MCF 10A (cell line): ENCODE measurements at regions not wholly inside any gene's neighbourhood (a gene's known extent, or its start where the extent isn't known, plus 50 kb on each side); places are given as distances from the start of the nearest gene placed in this dataset.

Source experiments
- BruUV-seq: library from RNA; stranded (reverse); fragments of 400-500 nt; replicated peaks from 2 replicates; lab custom pipeline; 2021; lab: Mats Ljungman, UMichigan
- CTCF ChIA-PET: fragments of 300-600 bp; sonication (Branson Sonifier 250); formaldehyde crosslinking; extraction: SDS; loops from one replicate; lab custom pipeline; 2021; ENCODE audit warnings: antibody characterized with exemption, inconsistent platforms; lab: Yijun Ruan, JAX
- POLR2A ChIA-PET: fragments of 300-600, 350-650 bp; sonication (Branson Sonifier 250); formaldehyde crosslinking; extraction: SDS; loops from one replicate; lab custom pipeline; 2020; ENCODE audit warnings: antibody characterized with exemption, inconsistent platforms; lab: Yijun Ruan, JAX
- DNase-seq: peaks from one replicate; pipeline ENCODE4 v3.0.0-alpha.2; 2018; ENCODE audit not compliant: unreplicated experiment
- H3K27ac Mint-ChIP-seq: one replicate; pipeline ENCODE4 v1.8.0; 2022; ENCODE audit warnings: mild to moderate bottlenecking, low read depth, mixed read lengths; ENCODE audit not compliant: unreplicated experiment
- H3K27me3 Mint-ChIP-seq: one replicate; pipeline ENCODE4 v1.8.0; 2022; ENCODE audit warnings: mixed read lengths; ENCODE audit not compliant: insufficient read depth, unreplicated experiment
- H3K36me3 Mint-ChIP-seq: one replicate; pipeline ENCODE4 v1.8.0; 2022; ENCODE audit warnings: mild to moderate bottlenecking, moderate library complexity, mixed read lengths; ENCODE audit not compliant: insufficient read depth, unreplicated experiment
- H3K4me1 Mint-ChIP-seq: one replicate; pipeline ENCODE4 v1.8.0; 2022; ENCODE audit warnings: mixed read lengths; ENCODE audit not compliant: insufficient read depth, unreplicated experiment
- H3K4me3 Mint-ChIP-seq: one replicate; pipeline ENCODE4 v1.8.0; 2022; ENCODE audit warnings: mild to moderate bottlenecking, moderate library complexity, mixed read lengths; ENCODE audit not compliant: unreplicated experiment
- H3K9me3 Mint-ChIP-seq: one replicate; pipeline ENCODE4 v1.8.0; 2022; ENCODE audit warnings: mixed read lengths; ENCODE audit not compliant: unreplicated experiment
- intact Hi-C: fragments of 100-400 bp; cut with micrococcal nuclease; formaldehyde crosslinking; loops from 2 replicates; pipeline ENCODE4 v1.14.1; 2022
- TF ChIP-seq, protein P1 (sequence below): fragments of 200-600 bp; IDR thresholded peaks from one replicate; pipeline ENCODE4 v1.8.0; 2022; ENCODE audit warnings: antibody characterized with exemption, mild to moderate bottlenecking; ENCODE audit not compliant: unreplicated experiment

DNA sequence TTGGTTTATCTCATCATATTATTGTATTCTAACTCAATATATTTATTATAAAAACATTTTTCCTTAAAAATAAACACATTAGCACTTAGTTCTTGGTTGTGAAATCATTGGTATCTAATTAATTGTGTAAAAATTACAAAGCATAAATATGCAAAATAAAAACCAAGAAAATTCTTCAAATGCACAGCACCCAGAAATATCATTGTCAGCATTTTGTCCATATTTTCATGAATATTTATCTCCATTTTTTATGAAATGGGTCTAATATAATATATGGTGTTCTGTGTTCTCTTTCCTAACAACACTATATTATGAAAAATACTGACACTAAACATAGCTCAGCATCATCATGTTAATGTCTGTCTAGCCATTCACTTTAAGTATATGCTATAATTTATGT lies 877.8 kb upstream of the MAP3K7 start:
- TF ChIP-seq, protein P1, sequence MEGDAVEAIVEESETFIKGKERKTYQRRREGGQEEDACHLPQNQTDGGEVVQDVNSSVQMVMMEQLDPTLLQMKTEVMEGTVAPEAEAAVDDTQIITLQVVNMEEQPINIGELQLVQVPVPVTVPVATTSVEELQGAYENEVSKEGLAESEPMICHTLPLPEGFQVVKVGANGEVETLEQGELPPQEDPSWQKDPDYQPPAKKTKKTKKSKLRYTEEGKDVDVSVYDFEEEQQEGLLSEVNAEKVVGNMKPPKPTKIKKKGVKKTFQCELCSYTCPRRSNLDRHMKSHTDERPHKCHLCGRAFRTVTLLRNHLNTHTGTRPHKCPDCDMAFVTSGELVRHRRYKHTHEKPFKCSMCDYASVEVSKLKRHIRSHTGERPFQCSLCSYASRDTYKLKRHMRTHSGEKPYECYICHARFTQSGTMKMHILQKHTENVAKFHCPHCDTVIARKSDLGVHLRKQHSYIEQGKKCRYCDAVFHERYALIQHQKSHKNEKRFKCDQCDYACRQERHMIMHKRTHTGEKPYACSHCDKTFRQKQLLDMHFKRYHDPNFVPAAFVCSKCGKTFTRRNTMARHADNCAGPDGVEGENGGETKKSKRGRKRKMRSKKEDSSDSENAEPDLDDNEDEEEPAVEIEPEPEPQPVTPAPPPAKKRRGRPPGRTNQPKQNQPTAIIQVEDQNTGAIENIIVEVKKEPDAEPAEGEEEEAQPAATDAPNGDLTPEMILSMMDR = no peak
- no peaks in the 10 kb centered on the region for H3K36me3 Mint-ChIP-seq
- peaks cover 9% of the 10 kb centered on the region for H3K27me3 Mint-ChIP-seq
- no peak overlapping the region for H3K27ac Mint-ChIP-seq
- H3K4me3 Mint-ChIP-seq = no peak overlapping the region
- peaks cover 5% of the 10 kb centered on the region for H3K9me3 Mint-ChIP-seq
- intact Hi-C loops = no loop called here
- ChIA-PET POLR2A (no interaction called here), CTCF (no interaction called here)
- H3K4me1 Mint-ChIP-seq = peaks cover 6% of the 10 kb centered on the region
- DNase-seq = no peak
- BruUV-seq = no TSS peak

DNA sequence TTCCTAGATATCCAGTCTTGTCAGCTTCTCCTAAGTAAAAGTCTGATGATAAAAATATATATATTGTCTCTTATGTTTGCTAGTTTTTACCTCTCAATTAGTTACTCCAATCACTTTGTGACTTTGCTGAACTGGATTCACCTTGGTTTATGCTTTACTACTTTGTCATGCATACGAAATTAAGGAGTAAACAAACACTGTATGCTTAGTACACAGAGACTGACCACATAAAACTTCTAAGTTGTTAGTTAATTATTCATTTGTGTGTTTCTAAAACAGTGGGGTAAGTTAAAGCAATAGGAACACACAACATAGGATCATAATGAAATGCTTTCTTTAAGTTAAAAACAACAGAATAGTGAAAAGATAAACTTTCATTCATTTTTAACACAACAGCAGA lies 877.3 kb upstream of the MAP3K7 start:
- BruUV-seq = no TSS peak
- Mint-ChIP-seq H3K4me1 (peaks cover 6% of the 10 kb centered on the region), H3K27me3 (peaks cover 4% of the 10 kb centered on the region), H3K36me3 (no peaks in the 10 kb centered on the region), H3K4me3 (no peak overlapping the region), H3K27ac (no peak overlapping the region), H3K9me3 (no peaks in the 10 kb centered on the region)
- CTCF ChIA-PET = interaction anchor here (1.2 kb wide), 1 partner anchor 11 kb away, joined by 4 read pairs; no protein-coding TSS in a partner anchor
- intact Hi-C loops = no loop called here
- DNase-seq = no peak
- POLR2A ChIA-PET = interaction anchor here (1.2 kb wide), 1 partner anchor 9 kb away, joined by 3 read pairs; no protein-coding TSS in a partner anchor
- TF ChIP-seq, protein P1 = no peak

GRCh38 chr6:91462241-91462640 lies 875.4 kb upstream of the MAP3K7 start:
- Mint-ChIP-seq H3K27ac (no peak overlapping the region), H3K9me3 (no peaks in the 10 kb centered on the region), H3K4me1 (peaks cover 6% of the 10 kb centered on the region), H3K27me3 (no peaks in the 10 kb centered on the region), H3K4me3 (no peak overlapping the region), H3K36me3 (no peaks in the 10 kb centered on the region)
- ChIA-PET POLR2A (interaction anchor here (1.0 kb wide), 1 partner anchor 20 kb away, joined by 3 read pairs; no protein-coding TSS in a partner anchor), CTCF (no interaction called here)
- DNase-seq = no peak
- intact Hi-C loops = no loop called here
- TF ChIP-seq, protein P1 = no peak
- BruUV-seq = no TSS peak

- no peaks in the 10 kb centered on the region for H3K9me3 Mint-ChIP-seq
- TF ChIP-seq, protein P1 = no peak
- no peaks in the 10 kb centered on the region for H3K4me1 Mint-ChIP-seq
- H3K36me3 Mint-ChIP-seq = no peaks in the 10 kb centered on the region
- no peak overlapping the region for H3K4me3 Mint-ChIP-seq
- ChIA-PET CTCF (no interaction called here), POLR2A (interaction anchor here (1.3 kb wide), 1 partner anchor 13 kb away, joined by 3 read pairs; no protein-coding TSS in a partner anchor)
- H3K27me3 Mint-ChIP-seq = peaks cover 16% of the 10 kb centered on the region
- no TSS peak for BruUV-seq
- no peak overlapping the region for H3K27ac Mint-ChIP-seq
- DNase-seq = no peak
- intact Hi-C loops = no loop called here
Observed at GRCh38 chr6:91453224-91453878, 866.5 kb upstream of the MAP3K7 start.
